KG1 (cell line): ENCODE measurements at regions not wholly inside any gene's neighbourhood (a gene's known extent, or its start where the extent isn't known, plus 50 kb on each side); places are given as distances from the start of the nearest gene placed in this dataset.

ENCODE experiments used
- DNase-seq: peaks from one replicate; lab custom pipeline; 2025; lab: John Stamatoyannopoulos, UW

DNA sequence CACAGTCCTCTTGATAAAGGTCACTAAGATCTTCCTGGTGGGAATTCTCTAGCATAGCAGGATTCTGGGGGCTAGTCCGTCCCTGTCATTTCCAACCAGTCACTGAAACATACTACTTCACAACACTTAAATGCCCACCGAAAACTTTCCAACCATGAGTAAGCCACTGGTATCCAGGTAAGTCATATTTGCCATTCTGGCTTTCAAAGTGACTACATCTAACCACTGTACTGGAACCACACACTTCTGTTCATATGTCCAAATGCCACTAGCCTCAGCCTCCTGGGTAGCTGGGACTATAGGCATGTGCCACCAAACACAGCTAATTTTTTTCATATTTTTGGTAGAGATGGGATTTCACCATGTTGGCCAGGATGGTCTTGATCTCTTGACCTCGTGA, 64.3 kb upstream of the VANGL1 start:
- DNase-seq, result no peak

DNA sequence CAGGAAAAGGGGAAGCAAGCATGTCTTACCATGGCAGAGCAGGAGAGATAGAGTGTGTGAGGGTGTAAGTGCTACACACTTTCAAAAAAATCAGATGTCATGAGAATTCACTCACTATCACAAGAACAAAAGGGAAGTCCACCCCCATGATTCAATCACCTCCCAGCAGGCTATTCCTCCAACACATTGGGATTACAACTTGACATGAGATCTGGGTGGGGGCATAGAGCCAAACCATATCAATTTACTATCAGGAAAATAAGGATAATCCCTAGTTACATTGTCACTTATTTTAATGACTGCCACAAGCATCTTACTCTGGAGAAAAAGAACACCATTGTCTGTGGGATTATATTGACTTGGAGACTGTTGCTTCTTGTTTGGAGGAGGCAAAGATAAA, 66.1 kb upstream of the VANGL1 start:
- no peak for DNase-seq

- no peak for DNase-seq
Observed at GRCh38 chr1:115572710-115573109, 69.1 kb upstream of the VANGL1 start.

DNA sequence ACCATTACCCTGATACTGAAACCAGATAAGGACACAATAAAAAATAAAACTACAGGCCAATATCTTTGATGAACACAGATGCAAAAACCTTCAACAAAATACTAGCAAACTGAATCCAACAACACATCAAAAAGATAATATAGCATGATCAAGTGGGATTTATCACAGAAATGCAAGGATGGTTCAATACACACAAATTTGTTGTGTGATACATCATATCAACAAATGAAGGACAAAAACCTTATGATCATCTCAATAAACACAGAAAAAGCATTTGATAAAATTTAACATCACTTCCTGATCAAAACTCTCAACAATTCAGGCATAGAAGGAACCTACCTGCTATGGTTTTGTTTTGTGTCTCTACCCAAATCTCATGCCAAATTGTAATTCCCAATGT, 74.3 kb upstream of the VANGL1 start:
- no peak for DNase-seq

DNA sequence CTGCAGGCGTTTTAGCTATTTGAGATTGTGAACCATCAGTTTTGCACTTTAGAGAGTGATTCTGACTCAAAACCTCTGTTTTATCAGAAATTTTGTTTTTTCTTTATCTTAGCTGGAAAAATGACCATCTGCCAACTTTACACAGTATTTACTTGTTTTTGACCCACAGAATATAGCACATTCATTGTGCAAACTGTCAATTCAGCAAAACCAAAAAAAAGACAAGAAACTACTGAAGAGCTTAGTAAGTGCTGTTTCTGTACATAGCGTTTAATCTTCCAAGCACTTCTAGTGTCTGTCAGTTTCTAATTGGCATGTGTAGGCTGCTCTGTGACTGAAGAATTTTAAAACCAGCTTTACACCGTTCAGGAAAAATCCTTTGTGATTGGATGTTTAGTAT, 76.0 kb upstream of the VANGL1 start:
- no peak for DNase-seq

DNA sequence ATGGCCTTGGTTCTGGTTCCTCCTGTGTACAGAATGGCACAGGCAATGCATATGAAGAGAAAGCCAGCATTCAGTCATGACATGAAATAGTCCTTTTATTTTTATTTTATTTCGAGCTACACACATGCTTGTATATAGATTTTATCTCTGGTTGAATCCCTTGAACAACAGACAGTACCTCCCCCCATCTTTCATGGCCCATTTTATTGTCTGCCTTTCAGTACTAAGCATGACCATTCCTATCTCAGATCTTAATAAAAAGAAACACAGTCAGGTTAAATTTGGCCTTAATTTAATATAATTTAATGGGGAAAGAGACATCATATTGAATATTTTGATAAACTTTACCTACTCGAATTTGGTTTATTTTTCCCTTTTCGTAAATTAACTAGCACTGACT, 76.4 kb upstream of the VANGL1 start:
- DNase-seq, result no peak

DNA sequence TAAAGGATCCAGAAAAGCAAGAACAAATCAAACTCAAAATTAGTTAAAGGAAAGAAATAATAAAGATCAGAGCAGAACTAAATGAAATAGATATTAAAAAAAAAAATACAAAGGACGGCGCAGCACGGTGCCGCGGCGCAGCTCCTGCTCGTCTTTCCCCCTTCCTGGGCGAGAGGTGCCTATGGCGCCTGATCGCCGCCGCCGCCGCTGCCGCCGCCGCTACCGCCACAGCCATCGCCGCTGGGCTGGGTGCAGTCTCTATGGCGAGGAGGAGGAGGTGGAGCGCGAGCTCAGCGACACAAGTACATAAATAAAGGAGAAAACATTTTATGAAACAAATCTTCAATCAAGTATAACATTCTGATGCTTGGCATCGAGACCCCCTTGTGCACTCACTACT, 77.6 kb upstream of the VANGL1 start:
- DNase-seq, result no peak

GRCh38 chr1:115560027-115560426, 81.7 kb upstream of the VANGL1 start:
- no peak for DNase-seq

GRCh38 chr1:115558275-115558674, 83.5 kb upstream of the VANGL1 start:
- no peak for DNase-seq

- no peak for DNase-seq
Observed at GRCh38 chr1:115557715-115558114, 84.1 kb upstream of the VANGL1 start.

DNA sequence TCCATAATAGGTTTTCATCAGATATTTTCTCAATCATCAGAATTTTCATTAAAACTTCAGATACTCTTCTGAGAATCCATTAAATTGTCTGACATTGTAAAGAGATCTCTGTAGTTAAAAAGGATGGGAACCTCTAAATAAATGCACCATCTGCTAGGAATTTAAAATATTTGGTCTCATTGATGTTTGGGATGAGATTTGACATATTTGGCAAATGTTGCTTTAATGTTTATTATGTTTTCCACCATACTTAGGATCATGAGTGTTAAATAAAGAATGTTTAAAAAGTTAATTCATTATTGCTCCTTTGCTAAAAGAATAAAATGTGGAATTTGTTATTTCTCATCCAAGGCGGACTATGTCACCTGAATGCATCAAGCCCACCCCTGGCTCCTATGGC, 85.5 kb upstream of the VANGL1 start:
- DNase-seq, result no peak

DNA sequence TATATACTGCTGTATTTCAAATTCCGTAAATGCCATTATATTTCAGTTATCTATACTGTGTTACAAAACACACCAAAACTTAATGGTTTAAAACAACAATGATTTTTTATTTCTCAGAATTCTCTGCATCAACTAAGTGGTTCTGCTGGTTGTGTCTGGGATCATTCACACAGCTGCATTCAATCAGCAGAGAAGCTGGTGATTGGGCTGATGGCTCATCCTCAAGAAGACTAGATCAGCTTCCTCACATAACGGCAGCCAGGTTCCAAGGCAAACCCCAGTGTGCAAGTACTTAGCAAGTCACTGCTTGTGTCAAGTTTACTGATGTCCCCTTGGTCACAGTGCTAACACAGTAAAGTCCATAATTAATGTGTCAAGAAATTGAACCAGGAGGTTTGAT, 86.3 kb upstream of the VANGL1 start:
- no peak for DNase-seq

DNA sequence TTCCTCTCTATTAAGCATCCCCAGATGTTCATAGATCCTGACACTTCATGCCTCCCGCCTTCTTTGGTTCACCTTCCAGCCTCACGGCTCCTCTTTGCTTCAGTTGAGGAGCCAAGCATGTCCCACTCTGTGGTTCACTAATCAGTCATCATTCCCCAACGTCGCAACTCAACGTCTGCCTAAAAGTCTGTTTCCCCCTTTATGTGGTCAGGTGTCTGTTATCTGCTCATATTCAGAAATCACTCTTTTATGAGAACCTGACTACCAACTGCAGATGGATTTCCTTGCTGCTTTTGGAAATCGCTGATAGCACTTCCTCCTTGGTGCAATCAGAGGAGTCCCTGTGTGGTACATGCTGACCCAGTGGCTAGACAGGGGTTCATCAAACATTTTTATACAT, 94.1 kb upstream of the VANGL1 start:
- DNase-seq, result no peak

GRCh38 chr1:115546846-115547245, 94.9 kb upstream of the VANGL1 start:
- DNase-seq, result no peak

DNA sequence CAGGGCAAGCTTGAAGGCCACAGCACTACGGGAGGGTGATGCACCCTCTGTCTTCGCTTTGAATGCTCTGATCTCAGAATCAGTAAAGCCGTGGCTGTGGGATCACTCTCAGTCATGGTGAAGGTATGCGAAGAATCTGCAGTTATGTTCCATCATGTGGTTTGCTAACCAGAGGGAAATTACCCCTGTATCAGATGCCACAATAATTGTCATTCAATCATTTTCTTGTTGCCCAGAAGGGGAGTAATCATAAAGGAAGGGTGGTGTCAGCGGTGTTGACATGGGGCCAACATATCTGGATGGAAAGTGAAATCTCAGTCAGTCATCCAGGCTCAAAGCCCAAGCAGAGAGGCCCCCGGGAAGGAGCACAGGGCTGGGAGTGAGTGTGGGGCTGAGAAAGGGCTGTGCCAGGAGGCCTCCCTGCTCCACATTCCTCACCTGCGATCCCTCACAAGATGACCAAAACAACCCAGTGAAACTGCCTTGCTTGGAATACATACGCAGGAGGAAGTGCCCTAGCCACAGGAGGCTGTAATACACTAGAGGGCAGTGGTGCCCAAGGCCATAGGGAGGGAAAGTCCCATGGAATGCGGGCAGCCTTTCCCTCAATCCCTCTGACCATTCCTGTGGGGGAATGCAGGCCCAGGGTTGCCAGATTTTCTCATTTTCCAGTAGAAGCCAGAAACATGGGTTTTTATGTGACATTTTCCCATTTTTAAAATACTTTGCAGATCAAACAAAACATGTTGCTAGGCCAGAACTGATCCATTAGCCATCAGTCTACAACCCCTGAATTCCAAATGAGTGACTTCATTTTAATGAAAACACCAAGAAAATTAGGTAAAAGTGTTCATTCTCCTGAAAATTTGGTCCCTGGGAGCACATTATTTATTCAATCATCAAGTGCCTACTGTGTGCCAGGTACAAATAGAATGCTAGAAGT, 95.7 kb upstream of the VANGL1 start:
- no peak for DNase-seq

GRCh38 chr1:115545096-115545720, 96.6 kb upstream of the VANGL1 start:
- DNase-seq, result no peak

DNA sequence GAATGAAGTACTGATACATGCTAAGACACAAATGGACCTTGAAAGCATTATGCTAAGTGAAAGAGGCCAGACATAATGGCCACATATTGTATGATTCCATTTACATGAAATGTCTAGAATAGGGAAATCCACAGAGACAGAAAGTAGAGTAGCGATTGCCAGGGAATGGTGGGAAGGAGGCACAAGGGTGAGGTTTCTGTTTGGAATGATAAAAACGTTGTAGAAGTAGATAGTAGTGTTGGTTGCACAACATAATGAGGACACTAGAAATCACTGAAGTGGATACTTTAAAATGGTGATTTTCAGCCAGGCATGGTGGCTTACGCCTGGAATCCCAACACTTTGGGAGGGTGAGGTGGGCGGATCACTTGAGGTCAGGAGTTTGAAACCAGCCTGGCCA, 97.6 kb upstream of the VANGL1 start:
- no peak for DNase-seq

- DNase-seq, result no peak
Observed at GRCh38 chr1:115543247-115543646, 98.5 kb upstream of the VANGL1 start.

DNA sequence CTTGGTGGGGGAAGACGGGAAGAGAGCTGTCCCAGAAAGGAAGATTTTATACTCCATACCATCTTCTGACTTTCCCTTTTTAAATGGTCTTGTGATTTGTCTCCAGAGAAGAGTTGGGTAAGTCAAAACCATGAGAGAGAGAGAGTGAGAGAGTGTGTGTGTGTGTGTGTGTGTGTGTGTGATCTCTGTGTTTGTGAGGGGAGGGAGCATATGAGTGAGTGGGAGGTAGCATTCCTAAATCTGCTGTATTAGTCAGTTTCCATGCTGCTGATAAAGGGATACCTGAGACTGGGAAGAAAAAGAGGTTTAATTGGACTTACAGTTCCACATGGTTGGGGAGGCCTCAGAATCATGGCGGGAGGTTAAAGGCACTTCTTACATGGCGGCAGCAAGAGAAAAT, 102.0 kb upstream of the VANGL1 start:
- no peak for DNase-seq

GRCh38 chr1:115539061-115539460, 102.7 kb upstream of the VANGL1 start:
- DNase-seq, result no peak

DNA sequence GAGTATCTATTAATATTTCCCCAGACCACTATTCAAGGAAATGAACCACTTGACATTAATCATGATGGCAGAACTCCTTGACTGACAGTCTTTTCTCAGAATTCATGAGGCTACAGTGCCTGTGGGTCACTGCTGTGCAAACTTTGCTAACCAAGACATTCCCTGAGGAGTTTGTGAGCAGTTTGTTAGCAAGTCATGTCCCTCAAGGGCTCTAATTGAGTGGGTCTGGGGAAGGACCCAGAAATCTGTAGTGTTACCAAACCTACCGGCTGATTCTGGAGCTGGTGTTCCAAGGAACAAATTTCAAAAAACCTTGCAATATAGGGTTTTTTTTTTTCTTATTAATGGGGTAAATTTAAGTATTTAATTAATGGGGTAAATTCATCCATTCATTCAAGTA, 103.2 kb upstream of the VANGL1 start:
- DNase-seq, result no peak

DNA sequence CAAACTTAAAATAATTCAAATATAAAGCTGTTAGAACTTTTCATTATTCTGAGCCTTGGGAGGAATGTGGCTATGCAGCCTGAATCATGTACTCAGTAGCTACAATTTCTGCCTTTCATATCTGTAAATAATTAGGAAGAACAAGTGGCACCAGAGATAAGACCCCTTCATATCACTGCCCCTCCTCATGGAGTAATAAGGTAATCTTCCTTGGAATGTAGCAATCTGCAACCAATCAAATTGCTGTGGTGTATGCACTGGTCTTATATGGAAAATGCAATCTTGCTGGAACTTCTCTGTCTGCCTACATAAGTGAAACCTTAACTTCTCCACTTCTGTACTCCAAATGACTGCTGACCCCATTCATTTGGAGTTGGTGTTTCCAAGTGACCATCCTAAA, 104.4 kb upstream of the VANGL1 start:
- DNase-seq, result no peak

DNA sequence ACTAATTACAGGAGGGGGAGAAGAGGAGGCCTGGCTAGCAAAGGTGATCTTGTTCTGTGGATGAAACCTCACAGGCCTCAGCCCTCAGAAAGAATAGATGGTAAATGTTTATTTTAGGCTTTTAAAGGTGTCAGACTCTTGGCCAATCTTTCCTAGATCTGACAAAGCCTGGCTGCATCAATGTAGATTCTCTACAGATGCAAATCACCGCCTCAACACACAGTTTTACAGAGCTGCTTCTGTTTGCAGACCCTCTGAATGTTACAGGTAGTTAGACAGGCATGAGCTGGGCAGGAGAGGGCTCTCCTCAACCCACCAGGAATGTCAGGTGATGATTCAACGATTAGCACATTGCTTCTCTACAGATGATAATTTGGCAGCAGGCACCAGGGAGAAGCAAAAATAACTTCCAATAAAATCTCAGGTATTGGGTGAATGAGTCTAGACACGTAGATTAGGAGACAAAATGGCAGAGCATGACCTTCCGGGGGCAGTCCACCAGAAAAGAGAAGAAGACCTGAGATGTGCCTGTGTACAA, 105.4 kb upstream of the VANGL1 start:
- no peak for DNase-seq
